BJ (cell line): ENCODE measurements at regions not wholly inside any gene's neighbourhood (a gene's known extent, or its start where the extent isn't known, plus 50 kb on each side); places are given as distances from the start of the nearest gene placed in this dataset.

ENCODE experiments used
- CTCF ChIA-PET: fragments of 350-600 bp; formaldehyde crosslinking; extraction: SDS; loops from one replicate; lab custom pipeline; 2021; ENCODE audit warnings: antibody characterized with exemption, inconsistent platforms; lab: Yijun Ruan, JAX
- POLR2A ChIA-PET: fragments of 300-600 bp; sonication (Branson Sonifier 250); formaldehyde crosslinking; extraction: SDS; loops from one replicate; lab custom pipeline; 2021; ENCODE audit warnings: antibody characterized with exemption; lab: Charles Lee
- DNase-seq: peaks from one replicate; pipeline ENCODE4 v3.0.0-alpha.2; 2011; ENCODE audit warnings: low read depth
- H3K27me3 ChIP-seq: 2 replicates; pipeline ENCODE4 v1.6.0; 2011; ENCODE audit warnings: low read length; ENCODE audit not compliant: control insufficient read depth, insufficient read depth
- H3K36me3 ChIP-seq: 2 replicates; pipeline ENCODE4 v1.5.1; 2011; ENCODE audit warnings: low read length; ENCODE audit not compliant: control insufficient read depth, insufficient read depth
- H3K4me3 ChIP-seq: 2 replicates; pipeline ENCODE4 v1.5.1; 2011; ENCODE audit warnings: low read depth, mild to moderate bottlenecking, control low read depth, low read length
- TF ChIP-seq, protein P1 (sequence below): IDR thresholded peaks from 2 replicates; pipeline ENCODE4 v1.5.1; 2011; ENCODE audit warnings: low read depth, mild to moderate bottlenecking, control low read depth, inconsistent platforms, low read length, moderate library complexity; ENCODE audit not compliant: insufficient read depth

DNA sequence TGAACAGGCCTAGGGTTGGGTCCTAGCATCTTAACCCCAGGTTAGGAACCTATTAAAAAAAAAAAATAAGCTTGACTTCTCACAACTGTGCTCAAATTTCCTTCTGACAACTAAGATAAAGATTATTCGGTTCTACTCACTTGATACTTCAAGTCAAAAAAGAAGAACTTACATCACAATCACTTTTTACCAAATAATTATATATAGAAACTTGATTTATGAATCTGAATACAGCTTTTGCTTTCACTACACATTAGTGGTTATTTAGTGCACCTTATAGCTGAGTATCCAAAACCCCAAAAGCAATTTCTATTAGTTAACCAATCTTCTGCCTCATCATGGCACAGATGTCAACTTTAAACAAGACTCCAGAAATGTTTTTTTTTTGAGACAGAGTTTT lies 119.0 kb upstream of the DST start:
- TF ChIP-seq, protein P1, sequence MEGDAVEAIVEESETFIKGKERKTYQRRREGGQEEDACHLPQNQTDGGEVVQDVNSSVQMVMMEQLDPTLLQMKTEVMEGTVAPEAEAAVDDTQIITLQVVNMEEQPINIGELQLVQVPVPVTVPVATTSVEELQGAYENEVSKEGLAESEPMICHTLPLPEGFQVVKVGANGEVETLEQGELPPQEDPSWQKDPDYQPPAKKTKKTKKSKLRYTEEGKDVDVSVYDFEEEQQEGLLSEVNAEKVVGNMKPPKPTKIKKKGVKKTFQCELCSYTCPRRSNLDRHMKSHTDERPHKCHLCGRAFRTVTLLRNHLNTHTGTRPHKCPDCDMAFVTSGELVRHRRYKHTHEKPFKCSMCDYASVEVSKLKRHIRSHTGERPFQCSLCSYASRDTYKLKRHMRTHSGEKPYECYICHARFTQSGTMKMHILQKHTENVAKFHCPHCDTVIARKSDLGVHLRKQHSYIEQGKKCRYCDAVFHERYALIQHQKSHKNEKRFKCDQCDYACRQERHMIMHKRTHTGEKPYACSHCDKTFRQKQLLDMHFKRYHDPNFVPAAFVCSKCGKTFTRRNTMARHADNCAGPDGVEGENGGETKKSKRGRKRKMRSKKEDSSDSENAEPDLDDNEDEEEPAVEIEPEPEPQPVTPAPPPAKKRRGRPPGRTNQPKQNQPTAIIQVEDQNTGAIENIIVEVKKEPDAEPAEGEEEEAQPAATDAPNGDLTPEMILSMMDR = no peak
- CTCF ChIA-PET = interaction anchor here (0.6 to 1.1 kb wide), 5 partner anchors 9 to 162 kb away, joined by 3 to 8 read pairs (median 3); no protein-coding TSS in a partner anchor
- Histone ChIP-seq H3K36me3 (no peaks in the 10 kb centered on the region), H3K4me3 (no peak overlapping the region), H3K27me3 (no peaks in the 10 kb centered on the region)
- POLR2A ChIA-PET = interaction anchor here (0.6 kb wide), 1 partner anchor 32 kb away, joined by 9 read pairs; no protein-coding TSS in a partner anchor
- no peak for DNase-seq

DNA sequence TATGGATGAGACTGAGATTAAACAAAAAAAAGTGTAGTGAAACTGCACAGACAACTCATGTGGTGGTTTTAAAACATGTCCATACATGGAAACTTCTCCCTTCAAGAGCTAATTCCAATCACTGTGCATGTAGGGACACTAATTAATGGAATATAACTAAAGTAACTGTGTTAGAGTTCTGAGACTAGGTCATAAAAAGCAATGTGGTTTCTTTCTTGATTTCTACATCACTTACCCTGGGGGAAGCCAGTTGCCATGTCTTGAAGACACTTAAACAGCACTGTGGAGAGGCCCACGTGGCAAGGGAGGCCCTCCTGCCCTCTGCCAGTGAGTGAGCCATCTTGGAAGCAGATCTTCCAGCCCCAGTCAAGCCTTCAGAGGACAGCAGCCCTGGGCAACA lies 118.2 kb upstream of the DST start:
- no peak overlapping the region for H3K4me3 ChIP-seq
- POLR2A ChIA-PET = no interaction called here
- no peaks in the 10 kb centered on the region for H3K27me3 ChIP-seq
- CTCF ChIA-PET = interaction anchor here (1.3 to 4.1 kb wide), 3 partner anchors 64 to 123 kb away, joined by 3 to 21 read pairs (median 13); no protein-coding TSS in a partner anchor
- TF ChIP-seq, protein P1 = no peak
- no peak for DNase-seq
- no peaks in the 10 kb centered on the region for H3K36me3 ChIP-seq

DNA sequence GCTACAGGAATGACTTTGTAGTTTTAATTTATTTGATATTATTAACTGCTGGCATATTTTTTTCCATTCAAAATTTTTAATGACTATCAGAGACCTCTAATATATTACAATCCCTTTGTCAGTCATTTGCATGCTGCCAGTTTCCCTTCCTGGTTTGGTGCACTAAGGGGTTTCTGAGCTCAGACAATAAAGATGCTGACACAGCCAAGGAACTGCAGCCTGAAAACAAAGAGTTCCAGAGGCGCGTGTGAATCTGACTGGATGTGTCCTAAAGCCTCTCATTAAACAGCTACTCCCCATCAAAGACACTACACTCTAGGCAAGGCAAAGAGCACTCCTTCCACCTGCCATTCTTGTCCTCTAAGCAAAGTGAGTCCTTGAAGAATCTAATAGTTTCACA lies 116.8 kb upstream of the DST start:
- no peak for DNase-seq
- Histone ChIP-seq H3K36me3 (no peaks in the 10 kb centered on the region), H3K4me3 (no peak overlapping the region), H3K27me3 (no peaks in the 10 kb centered on the region)
- POLR2A ChIA-PET = interaction anchor here (0.5 kb wide), 1 partner anchor 40 kb away, joined by 3 read pairs; no protein-coding TSS in a partner anchor
- TF ChIP-seq, protein P1 = no peak
- CTCF ChIA-PET = interaction anchor here (0.9 to 4.1 kb wide), 6 partner anchors 50 to 123 kb away, joined by 3 to 21 read pairs (median 10); no protein-coding TSS in a partner anchor

DNA sequence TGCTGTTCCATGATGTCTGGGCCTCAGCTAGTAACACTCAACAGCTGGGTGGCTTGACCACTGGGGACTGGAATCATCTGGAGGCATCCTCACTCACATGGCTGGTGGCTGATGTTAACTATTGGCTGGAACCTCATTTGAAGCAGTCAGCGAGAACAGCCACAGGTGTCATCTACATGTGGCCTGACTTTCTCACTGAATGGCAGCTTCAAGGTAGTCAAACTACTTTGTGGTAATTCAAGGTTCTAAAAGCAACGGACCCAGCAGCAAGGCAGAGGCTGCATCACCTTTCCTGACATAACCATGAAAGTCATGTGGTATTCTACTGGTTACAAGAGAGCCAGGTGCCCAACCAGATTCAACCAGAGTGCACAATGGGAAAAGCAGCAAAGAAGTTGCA lies 115.9 kb upstream of the DST start:
- ChIA-PET CTCF (interaction anchor here (0.7 to 4.1 kb wide), 10 partner anchors 16 to 122 kb away, joined by 3 to 21 read pairs (median 6); no protein-coding TSS in a partner anchor), POLR2A (no interaction called here)
- H3K27me3 ChIP-seq = no peaks in the 10 kb centered on the region
- DNase-seq = no peak
- no peak overlapping the region for H3K4me3 ChIP-seq
- no peaks in the 10 kb centered on the region for H3K36me3 ChIP-seq
- TF ChIP-seq, protein P1 = no peak

DNA sequence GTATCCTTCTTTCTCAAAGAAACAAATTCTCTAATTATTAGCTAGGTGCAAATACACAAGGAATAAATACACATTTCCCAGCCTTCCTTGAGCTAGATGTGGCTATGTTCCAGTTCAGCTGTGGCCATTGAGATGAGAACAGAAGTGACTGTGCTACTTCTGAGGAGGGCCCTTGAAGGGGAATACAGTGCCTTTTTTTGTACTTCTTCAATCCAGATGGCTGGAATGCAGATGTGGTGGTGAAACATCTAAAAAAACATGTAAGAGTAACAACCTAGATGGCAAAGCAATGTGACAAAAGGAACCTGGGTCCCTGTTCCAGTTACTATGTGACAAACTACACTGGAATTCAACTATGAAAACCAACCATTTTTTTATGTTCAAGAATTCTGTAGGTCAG lies 115.4 kb upstream of the DST start:
- Histone ChIP-seq H3K27me3 (no peaks in the 10 kb centered on the region), H3K4me3 (no peak overlapping the region), H3K36me3 (no peaks in the 10 kb centered on the region)
- CTCF ChIA-PET = interaction anchor here (0.7 to 4.1 kb wide), 12 partner anchors 10 to 121 kb away, joined by 3 to 21 read pairs (median 4); no protein-coding TSS in a partner anchor
- POLR2A ChIA-PET = interaction anchor here (0.6 kb wide), 1 partner anchor 116 kb away, joined by 3 read pairs; no protein-coding TSS in a partner anchor
- DNase-seq = no peak
- TF ChIP-seq, protein P1 = no peak
